Femur (tissue), 1 donor: ENCODE measurements at regions not wholly inside any gene's neighbourhood (a gene's known extent, or its start where the extent isn't known, plus 50 kb on each side); places are given as distances from the start of the nearest gene placed in this dataset.
"Not testable (repeated sequence)": the region's sequence is repeated elsewhere in the genome, so short reads cannot be mapped to it uniquely, and the experiment has no call there.

Experiments
- DNase-seq: peaks from one replicate; pipeline ENCODE4 v3.0.0-alpha.2; 2017

- DNase-seq: not testable (repeated sequence)
Measured at GRCh38 chr3:163361357-163361878, 1716.9 kb downstream of the SI start.

GRCh38 chr3:163347944-163348343 lies 1730.4 kb downstream of the SI start:
- no peak for DNase-seq

GRCh38 chr3:163335429-163335828 lies 1742.9 kb downstream of the SI start:
- no peak for DNase-seq

GRCh38 chr3:163328680-163329079 lies 1749.6 kb downstream of the SI start:
- no peak for DNase-seq

- DNase-seq: no peak
Measured at GRCh38 chr3:163327086-163327485, 1751.2 kb downstream of the SI start.

- DNase-seq: no peak
Measured at GRCh38 chr3:163315786-163316185, 1762.5 kb downstream of the SI start.

GRCh38 chr3:163306405-163306804 lies 1771.9 kb downstream of the SI start:
- DNase-seq: no peak

GRCh38 chr3:163273694-163274093 lies 1777.1 kb downstream of the OTOL1 start:
- no peak for DNase-seq

GRCh38 chr3:163266731-163267130 lies 1770.1 kb downstream of the OTOL1 start:
- DNase-seq: no peak

GRCh38 chr3:163261618-163262017 lies 1765.0 kb downstream of the OTOL1 start:
- DNase-seq: no peak

GRCh38 chr3:163261056-163261455 lies 1764.4 kb downstream of the OTOL1 start:
- DNase-seq: no peak

GRCh38 chr3:163218336-163218735 lies 1721.7 kb downstream of the OTOL1 start:
- no peak for DNase-seq

- no peak for DNase-seq
Measured at GRCh38 chr3:163213838-163214237, 1717.2 kb downstream of the OTOL1 start.

GRCh38 chr3:163196815-163197374 lies 1700.3 kb downstream of the OTOL1 start:
- no peak for DNase-seq

- DNase-seq: no peak
Measured at GRCh38 chr3:163196245-163196644, 1699.6 kb downstream of the OTOL1 start.

- DNase-seq: no peak
Measured at GRCh38 chr3:163185721-163186350, 1689.2 kb downstream of the OTOL1 start.

GRCh38 chr3:163175970-163176369 lies 1679.4 kb downstream of the OTOL1 start:
- no peak for DNase-seq

GRCh38 chr3:163172513-163172912 lies 1675.9 kb downstream of the OTOL1 start:
- DNase-seq: not testable (repeated sequence)

GRCh38 chr3:163166197-163166596 lies 1669.6 kb downstream of the OTOL1 start:
- DNase-seq: no peak

GRCh38 chr3:163159306-163159705 lies 1662.7 kb downstream of the OTOL1 start:
- DNase-seq: no peak

- DNase-seq: no peak
Measured at GRCh38 chr3:163139600-163139999, 1643.0 kb downstream of the OTOL1 start.

GRCh38 chr3:163138258-163138657 lies 1641.7 kb downstream of the OTOL1 start:
- no peak for DNase-seq

GRCh38 chr3:163132111-163132510 lies 1635.5 kb downstream of the OTOL1 start:
- DNase-seq: no peak

- DNase-seq: no peak
Measured at GRCh38 chr3:163129287-163129686, 1632.7 kb downstream of the OTOL1 start.

GRCh38 chr3:163126115-163126514 lies 1629.5 kb downstream of the OTOL1 start:
- no peak for DNase-seq
